ENCODE measurements at regions not wholly inside any gene's neighbourhood (a gene's known extent, or its start where the extent isn't known, plus 50 kb on each side); places are given as distances from the start of the nearest gene placed in this dataset.

- Histone ChIP-seq H3K9me3 (ENCODE audit: insufficient read depth, low read length, severe bottlenecking) (no peaks in the 10 kb centered on the region), H2AFZ (ENCODE audit: low read depth, low read length) (no peak overlapping the region), H3K79me2 (ENCODE audit: insufficient read depth, low read length) (no peaks in the 10 kb centered on the region), H3K4me2 (ENCODE audit: insufficient read depth, low read length) (no peak overlapping the region), H4K20me1 (ENCODE audit: insufficient read depth, low read length) (no peaks in the 10 kb centered on the region), H3K27ac (ENCODE audit: low read length) (no peak overlapping the region), H3K4me1 (ENCODE audit: insufficient read depth, low read length) (no peaks in the 10 kb centered on the region), H3K4me3 (ENCODE audit: low read depth in 1 of 2, low read length in 2 of 2) (no peak overlapping the region), H3K36me3 (ENCODE audit: insufficient read depth, low read length) (no peaks in the 10 kb centered on the region), H3K27me3 (ENCODE audit: insufficient read depth, low read length, poor library complexity) (no peaks in the 10 kb centered on the region), H3K9ac (ENCODE audit: low read depth, low read length) (no peak overlapping the region)
- no peak for DNase-seq
- ATAC-seq (ENCODE audit: insufficient read depth, low read depth) = no peak
- no peak for TF ChIP-seq EZH2 (IDR thresholded peaks at IDR 0.05; ENCODE audit: borderline replicate concordance, low read depth, low read length, severe bottlenecking)
- TF ChIP-seq CTCF (IDR thresholded peaks at IDR 0.05; ENCODE audit: borderline replicate concordance, extremely low read depth, low read length, poor library complexity, severe bottlenecking) = no peak
These were observed 597.4 kb upstream of the SLITRK1 start for GRCh38 chr13:84479656-84480055.

GRCh38 chr13:84470528-84470927 is 588.3 kb upstream of the SLITRK1 start:
- TF ChIP-seq CTCF (IDR thresholded peaks at IDR 0.05; ENCODE audit: borderline replicate concordance, extremely low read depth, low read length, poor library complexity, severe bottlenecking) (no peak), EZH2 (IDR thresholded peaks at IDR 0.05; ENCODE audit: borderline replicate concordance, low read depth, low read length, severe bottlenecking) (no peak)
- no peaks in the 10 kb centered on the region for H3K9me3 ChIP-seq (ENCODE audit: insufficient read depth, low read length, severe bottlenecking)
- no peaks in the 10 kb centered on the region for H3K36me3 ChIP-seq (ENCODE audit: insufficient read depth, low read length)
- H2AFZ ChIP-seq (ENCODE audit: low read depth, low read length) = no peak overlapping the region
- H3K4me2 ChIP-seq (ENCODE audit: insufficient read depth, low read length) = no peak overlapping the region
- DNase-seq (no peak), ATAC-seq (ENCODE audit: insufficient read depth, low read depth) (no peak)
- no peaks in the 10 kb centered on the region for H3K79me2 ChIP-seq (ENCODE audit: insufficient read depth, low read length)
- no peak overlapping the region for H3K4me3 ChIP-seq (ENCODE audit: low read depth in 1 of 2, low read length in 2 of 2)
- H3K4me1 ChIP-seq (ENCODE audit: insufficient read depth, low read length) = no peaks in the 10 kb centered on the region
- H3K27ac ChIP-seq (ENCODE audit: low read length) = no peak overlapping the region
- H4K20me1 ChIP-seq (ENCODE audit: insufficient read depth, low read length) = no peaks in the 10 kb centered on the region
- no peak overlapping the region for H3K9ac ChIP-seq (ENCODE audit: low read depth, low read length)
- no peaks in the 10 kb centered on the region for H3K27me3 ChIP-seq (ENCODE audit: insufficient read depth, low read length, poor library complexity)

GRCh38 chr13:84466461-84466860 is 584.2 kb upstream of the SLITRK1 start:
- H4K20me1 ChIP-seq (ENCODE audit: insufficient read depth, low read length) = no peaks in the 10 kb centered on the region
- H3K36me3 ChIP-seq (ENCODE audit: insufficient read depth, low read length) = no peaks in the 10 kb centered on the region
- no peak overlapping the region for H3K4me2 ChIP-seq (ENCODE audit: insufficient read depth, low read length)
- TF ChIP-seq EZH2 (IDR thresholded peaks at IDR 0.05; ENCODE audit: borderline replicate concordance, low read depth, low read length, severe bottlenecking) (no peak), CTCF (IDR thresholded peaks at IDR 0.05; ENCODE audit: borderline replicate concordance, extremely low read depth, low read length, poor library complexity, severe bottlenecking) (no peak)
- H3K9me3 ChIP-seq (ENCODE audit: insufficient read depth, low read length, severe bottlenecking) = no peaks in the 10 kb centered on the region
- H2AFZ ChIP-seq (ENCODE audit: low read depth, low read length) = no peak overlapping the region
- no peak overlapping the region for H3K27ac ChIP-seq (ENCODE audit: low read length)
- no peak overlapping the region for H3K9ac ChIP-seq (ENCODE audit: low read depth, low read length)
- no peak overlapping the region for H3K4me3 ChIP-seq (ENCODE audit: low read depth in 1 of 2, low read length in 2 of 2)
- H3K79me2 ChIP-seq (ENCODE audit: insufficient read depth, low read length) = no peaks in the 10 kb centered on the region
- no peaks in the 10 kb centered on the region for H3K27me3 ChIP-seq (ENCODE audit: insufficient read depth, low read length, poor library complexity)
- DNase-seq (no peak), ATAC-seq (ENCODE audit: insufficient read depth, low read depth) (no peak)
- no peaks in the 10 kb centered on the region for H3K4me1 ChIP-seq (ENCODE audit: insufficient read depth, low read length)

- TF ChIP-seq CTCF (IDR thresholded peaks at IDR 0.05; ENCODE audit: borderline replicate concordance, extremely low read depth, low read length, poor library complexity, severe bottlenecking) (no peak), EZH2 (IDR thresholded peaks at IDR 0.05; ENCODE audit: borderline replicate concordance, low read depth, low read length, severe bottlenecking) (no peak)
- Histone ChIP-seq H3K79me2 (ENCODE audit: insufficient read depth, low read length) (no peaks in the 10 kb centered on the region), H3K36me3 (ENCODE audit: insufficient read depth, low read length) (no peaks in the 10 kb centered on the region)
These were observed 578.7 kb upstream of the SLITRK1 start for GRCh38 chr13:84460989-84461388.

More at GRCh38 chr13:84460989-84461388, 578.7 kb upstream of the SLITRK1 start:
- Histone ChIP-seq H3K27ac (ENCODE audit: low read length) (no peak overlapping the region), H3K27me3 (ENCODE audit: insufficient read depth, low read length, poor library complexity) (no peaks in the 10 kb centered on the region), H3K4me2 (ENCODE audit: insufficient read depth, low read length) (no peak overlapping the region), H3K4me3 (ENCODE audit: low read depth in 1 of 2, low read length in 2 of 2) (no peak overlapping the region), H3K9ac (ENCODE audit: low read depth, low read length) (no peak overlapping the region), H4K20me1 (ENCODE audit: insufficient read depth, low read length) (no peaks in the 10 kb centered on the region), H3K9me3 (ENCODE audit: insufficient read depth, low read length, severe bottlenecking) (no peaks in the 10 kb centered on the region), H3K4me1 (ENCODE audit: insufficient read depth, low read length) (no peaks in the 10 kb centered on the region), H2AFZ (ENCODE audit: low read depth, low read length) (no peak overlapping the region)
- DNase-seq = no peak
- no peak for ATAC-seq (ENCODE audit: insufficient read depth, low read depth)
